HEK293T (cell line): ENCODE measurements at regions not wholly inside any gene's neighbourhood (a gene's known extent, or its start where the extent isn't known, plus 50 kb on each side); places are given as distances from the start of the nearest gene placed in this dataset.

Experiments
- BHLHE40 ChIP-seq: fragments of 450-650 bp; IDR thresholded peaks from 2 replicates; pipeline ENCODE4 v1.6.1; 2016; ENCODE audit warnings: mild to moderate bottlenecking, moderate library complexity, borderline replicate concordance
- CTBP1 ChIP-seq: fragments of 450-650 bp; IDR thresholded peaks from 2 replicates; pipeline ENCODE4 v1.6.1; 2016; ENCODE audit warnings: borderline replicate concordance
- ELF4 ChIP-seq: fragments of 450-650 bp; IDR thresholded peaks from 2 replicates; pipeline ENCODE4 v1.6.1; 2017; ENCODE audit warnings: antibody characterized with exemption
- FOXM1 ChIP-seq: fragments of 450-650 bp; IDR thresholded peaks from 2 replicates; pipeline ENCODE4 v1.6.1; 2017; ENCODE audit warnings: mild to moderate bottlenecking, borderline replicate concordance
- LEF1 ChIP-seq: fragments of 450-650 bp; IDR thresholded peaks from 2 replicates; pipeline ENCODE4 v1.6.1; 2017; ENCODE audit warnings: mild to moderate bottlenecking, borderline replicate concordance
- PKNOX1 ChIP-seq: fragments of 450-650 bp; IDR thresholded peaks from 2 replicates; pipeline ENCODE4 v1.6.1; 2016
- SP1 ChIP-seq: fragments of 450-650 bp; IDR thresholded peaks from 2 replicates; pipeline ENCODE4 v1.6.1; 2017
- SUZ12 ChIP-seq: fragments of 450-650 bp; IDR thresholded peaks from 2 replicates; pipeline ENCODE4 v1.6.1; 2016; ENCODE audit warnings: mild to moderate bottlenecking
- TARDBP ChIP-seq: fragments of 450-650 bp; IDR thresholded peaks from 2 replicates; pipeline ENCODE4 v1.6.1; 2016

GRCh38 chr4:107546638-107547037 lies 173.4 kb downstream of the PAPSS1 start:
- TF ChIP-seq FOXM1 (no peak), CTBP1 (no peak), ELF4 (no peak), BHLHE40 (no peak), LEF1 (no peak), PKNOX1 (no peak), TARDBP (no peak), SUZ12 (no peak), SP1 (no peak)
